ENCODE measurements at regions not wholly inside any gene's neighbourhood (a gene's known extent, or its start where the extent isn't known, plus 50 kb on each side); places are given as distances from the start of the nearest gene placed in this dataset.
"Not testable (repeated sequence)": the region's sequence is repeated elsewhere in the genome, so short reads cannot be mapped to it uniquely, and the experiment has no call there.

DNA sequence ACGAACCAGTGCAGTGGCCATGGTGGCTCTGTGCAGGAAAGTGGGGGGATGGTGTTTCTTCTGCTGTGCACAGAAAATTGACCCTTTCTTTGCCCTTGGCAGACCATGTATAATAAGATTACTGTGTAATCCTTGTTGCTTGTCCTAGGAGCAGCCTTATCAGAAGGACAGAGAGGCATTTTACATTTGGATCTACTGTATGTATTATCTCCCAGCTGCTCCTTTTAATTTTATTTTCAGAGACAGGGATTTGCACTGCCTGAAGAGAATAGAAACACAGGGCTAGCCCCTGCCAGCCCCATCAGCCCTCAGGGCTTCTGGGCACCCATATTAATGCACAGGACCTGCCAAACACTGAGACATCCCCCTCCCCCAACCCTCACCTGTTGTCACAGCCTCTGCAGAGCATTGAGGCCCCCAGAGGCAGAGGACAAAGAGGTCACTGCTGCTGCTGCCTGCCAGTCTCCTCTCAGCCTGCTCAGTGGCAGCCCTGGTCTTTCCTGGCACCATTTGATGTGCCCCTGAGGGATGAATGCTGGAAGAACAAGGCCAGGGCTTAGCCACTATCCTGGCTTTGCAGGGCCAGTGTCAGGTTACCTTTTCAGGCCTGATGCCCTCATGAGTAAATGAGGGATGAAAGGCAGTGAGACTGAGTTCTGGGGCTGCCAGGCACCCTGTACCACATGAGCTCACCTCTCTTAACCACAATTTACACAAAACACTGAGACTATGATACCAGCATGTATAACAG lies 533.4 kb downstream of the NTRK3 start:
- DNase-seq: no peak

GRCh38 chr15:87720235-87720634 lies 536.3 kb downstream of the NTRK3 start:
- no peak for DNase-seq

GRCh38 chr15:87716422-87716821 lies 540.1 kb downstream of the NTRK3 start:
- no peak for DNase-seq

DNA sequence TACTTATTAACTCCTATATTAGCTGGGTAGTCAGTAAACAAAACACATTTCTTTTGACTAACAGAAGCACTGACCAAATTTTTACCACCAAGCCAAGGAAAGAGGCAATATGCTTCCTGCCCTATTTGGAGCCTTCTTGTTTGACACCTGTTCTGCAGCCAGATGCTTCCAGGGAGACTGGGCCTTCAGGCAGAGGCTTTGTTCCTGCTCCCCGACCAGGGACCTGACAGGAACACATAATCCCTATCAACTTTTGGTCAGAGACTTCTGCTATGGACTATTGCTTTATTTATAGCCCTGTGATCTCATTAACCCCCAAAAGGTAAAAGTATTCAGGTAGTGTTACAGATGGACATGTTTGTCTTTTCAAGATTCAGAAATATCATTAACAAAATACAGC lies 541.3 kb downstream of the NTRK3 start:
- DNase-seq: no peak

GRCh38 chr15:87713475-87713879 lies 543.1 kb downstream of the NTRK3 start:
- peak; percentile 14 for DNase-seq

GRCh38 chr15:87712211-87712610 lies 544.3 kb downstream of the NTRK3 start:
- DNase-seq: no peak

- DNase-seq: no peak
Measured at GRCh38 chr15:87711026-87711425, 545.5 kb downstream of the NTRK3 start.

GRCh38 chr15:87710406-87710805 lies 546.1 kb downstream of the NTRK3 start:
- DNase-seq: no peak

GRCh38 chr15:87707566-87708130 lies 548.9 kb downstream of the NTRK3 start:
- DNase-seq: no peak

DNA sequence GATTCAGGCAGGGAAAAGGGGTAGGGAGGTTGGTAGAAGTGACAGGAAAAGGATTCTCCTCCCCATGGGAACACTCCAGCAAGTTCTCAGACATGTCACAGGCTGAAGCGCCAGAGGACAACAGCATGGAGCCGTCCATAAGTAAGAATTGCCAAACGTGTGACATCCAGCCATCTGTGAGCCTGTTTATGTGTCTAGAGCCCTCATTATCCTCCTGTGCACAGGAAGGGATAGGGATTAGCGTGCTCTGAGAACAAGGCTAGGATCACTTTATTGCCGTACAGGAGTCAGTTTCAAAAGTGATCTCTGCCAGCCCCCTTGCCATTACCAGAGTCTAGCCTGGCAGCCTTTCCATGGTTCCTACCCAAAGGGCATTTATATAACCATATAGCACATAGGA lies 549.5 kb downstream of the NTRK3 start:
- DNase-seq: no peak

- DNase-seq: no peak
Measured at GRCh38 chr15:87706001-87706400, 550.5 kb downstream of the NTRK3 start.

GRCh38 chr15:87704276-87704675 lies 552.3 kb downstream of the NTRK3 start:
- no peak for DNase-seq

- no peak for DNase-seq
Measured at GRCh38 chr15:87703327-87704111, 553.0 kb downstream of the NTRK3 start.

GRCh38 chr15:87702270-87702669 lies 554.3 kb downstream of the NTRK3 start:
- no peak for DNase-seq

DNA sequence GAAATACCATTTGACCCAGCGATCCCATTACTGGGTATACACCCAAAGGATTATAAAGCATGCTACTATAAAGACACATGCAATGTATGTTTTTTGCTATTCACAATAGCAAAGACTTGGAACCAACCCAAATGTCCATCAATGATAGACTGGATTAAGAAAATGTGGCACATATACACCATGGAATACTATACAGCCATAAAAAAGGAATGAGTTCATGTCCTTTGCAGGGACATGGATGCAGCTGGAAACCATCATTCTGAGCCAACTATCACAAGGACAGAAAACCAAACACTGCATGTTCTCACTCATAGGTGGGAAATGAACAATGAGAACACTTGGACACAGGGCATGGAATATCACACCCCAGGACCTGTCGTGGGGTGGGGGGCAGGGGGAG lies 558.1 kb downstream of the NTRK3 start:
- not testable (repeated sequence) for DNase-seq

DNA sequence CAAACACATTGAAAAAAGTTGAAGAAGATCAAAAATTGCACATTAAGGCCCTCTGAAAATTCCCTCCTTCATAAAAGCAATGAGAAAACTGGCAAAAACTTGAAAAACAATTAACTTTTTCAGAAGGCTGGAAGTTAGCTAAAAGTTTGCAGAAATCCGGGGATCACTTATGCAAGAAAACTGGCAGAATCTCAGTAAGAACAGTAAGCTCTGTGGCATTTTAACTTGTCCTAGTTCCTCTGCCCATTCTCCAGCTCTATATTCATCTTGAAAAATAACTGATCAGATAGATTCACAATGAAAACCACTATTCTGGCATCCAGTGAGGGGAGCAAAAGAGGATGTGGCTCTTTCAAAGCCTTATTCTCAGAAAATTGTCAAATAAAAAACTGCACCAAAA lies 566.8 kb downstream of the NTRK3 start:
- no peak for DNase-seq

- no peak for DNase-seq
Measured at GRCh38 chr15:87687523-87687870, 569.0 kb downstream of the NTRK3 start.

GRCh38 chr15:87686841-87687522 lies 569.6 kb downstream of the NTRK3 start:
- DNase-seq: no peak

- no peak for DNase-seq
Measured at GRCh38 chr15:87686339-87686738, 570.2 kb downstream of the NTRK3 start.

- DNase-seq: no peak
Measured at GRCh38 chr15:87682527-87682926, 574.0 kb downstream of the NTRK3 start.

DNA sequence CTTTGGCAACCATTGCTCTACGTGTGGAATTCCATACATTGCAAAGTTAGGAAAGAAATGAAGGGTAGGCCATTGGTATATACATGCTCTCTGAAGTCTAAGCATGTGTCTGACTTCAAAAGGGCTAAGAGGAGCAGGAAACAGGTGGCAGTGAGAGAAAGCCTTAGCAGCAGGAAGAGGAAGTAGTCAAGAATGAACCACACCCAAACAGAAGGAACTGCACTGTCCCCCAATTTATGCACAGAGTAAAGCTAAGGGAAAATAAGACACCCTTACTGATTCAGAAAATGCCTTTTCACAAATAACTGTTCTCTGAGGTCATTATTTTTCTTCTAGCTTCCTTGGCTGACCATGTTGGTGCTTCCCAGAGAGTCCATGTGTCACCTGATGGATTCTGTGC lies 575.4 kb downstream of the NTRK3 start:
- DNase-seq: no peak

GRCh38 chr15:87680208-87680607 lies 576.3 kb downstream of the NTRK3 start:
- DNase-seq: peak; percentile 7

GRCh38 chr15:87675271-87675670 lies 581.3 kb downstream of the NTRK3 start:
- DNase-seq: no peak
